Tibial nerve (tissue), 4 donors: ENCODE measurements at regions not wholly inside any gene's neighbourhood (a gene's known extent, or its start where the extent isn't known, plus 50 kb on each side); places are given as distances from the start of the nearest gene placed in this dataset.
"Not testable (repeated sequence)": the region's sequence is repeated elsewhere in the genome, so short reads cannot be mapped to it uniquely, and the experiment has no call there.

Experiments
- DNase-seq, 2 donors: peaks; one replicate each; pipeline ENCODE4 v3.0.0-alpha.2; 2019; ENCODE audit warnings: low spot score in 2 of 2
- H3K27ac ChIP-seq, 4 donors: fragments of 200-600 bp; sonication (generic) in 3 of 4; one replicate each; pipeline ENCODE4 v1.5.1; 2017 to 2019; ENCODE audit warnings: mild to moderate bottlenecking in 1 of 4
- H3K27me3 ChIP-seq, 2 donors: fragments of 200-600 bp; sonication (generic) in 1 of 2; one replicate each; pipeline versions ENCODE4 v1.5.1 to v1.6.0; 2017 to 2019
- H3K36me3 ChIP-seq, 3 donors: fragments of 200-600 bp; sonication (generic); one replicate each; pipeline ENCODE4 v1.5.1; 2018 to 2019
- H3K4me1 ChIP-seq, 4 donors: fragments of 200-600 bp; sonication (generic) in 3 of 4; one replicate each; pipeline ENCODE4 v1.5.1; 2017 to 2019
- H3K4me3 ChIP-seq, 4 donors: fragments of 200-600 bp; sonication (generic) in 3 of 4; one replicate each; pipeline ENCODE4 v1.5.1; 2017 to 2019; ENCODE audit warnings: mild to moderate bottlenecking in 1 of 4, moderate library complexity in 1 of 4
- H3K9me3 ChIP-seq, 4 donors: fragments of 200-600 bp; sonication (generic) in 3 of 4; one replicate each; pipeline ENCODE4 v1.5.1; 2017 to 2019
- CTCF ChIP-seq, 5 experiments: fragments of 200-600 bp in 3 of 5; fragments of 450-650 bp in 2 of 5; sonication (generic) in 3 of 5; IDR thresholded peaks; one replicate each; pipeline ENCODE4 v1.5.1; 2016 to 2019; ENCODE audit warnings: antibody characterized with exemption in 5 of 5, mild to moderate bottlenecking in 3 of 5, moderate library complexity in 2 of 5
- EP300 ChIP-seq, 2 donors: sonication (generic); formaldehyde crosslinking; IDR thresholded peaks; one replicate each; pipeline ENCODE4 v1.6.1; 2017; ENCODE audit warnings: antibody characterized with exemption in 2 of 2, mild to moderate bottlenecking in 1 of 2
- POLR2A ChIP-seq, 2 donors: fragments of 450-650 bp; IDR thresholded peaks; one replicate each; pipeline ENCODE4 v1.6.1; 2017; ENCODE audit warnings: antibody characterized with exemption in 2 of 2, mild to moderate bottlenecking in 2 of 2, moderate library complexity in 2 of 2
- WGBS, 2 donors: methylation state at CpG; one replicate each; pipeline ENCODE4 v1.1.5; 2018; 5-methylcytosine and 5-hydroxymethylcytosine counted together

GRCh38 chr2:121849236-121849635 lies 93.8 kb downstream of the TSN start:
- H3K36me3 ChIP-seq: no peaks in the 10 kb centered on the region
- no peaks in the 10 kb centered on the region for H3K27me3 ChIP-seq
- DNase-seq: no peak
- no peak overlapping the region for H3K27ac ChIP-seq
- H3K9me3 ChIP-seq: no peaks in the 10 kb centered on the region
- no peak overlapping the region for H3K4me3 ChIP-seq
- H3K4me1 ChIP-seq: no peaks in the 10 kb centered on the region
- 67 to 75% methylated on average over 2 of the region's 2 CpGs for WGBS, 2 donors
- TF ChIP-seq POLR2A (IDR thresholded peaks at IDR 0.05) (no peak), CTCF (IDR thresholded peaks at IDR 0.05) (no peak), EP300 (IDR thresholded peaks at IDR 0.05) (no peak)

GRCh38 chr2:121853149-121853548 lies 97.7 kb downstream of the TSN start:
- H3K9me3 ChIP-seq, DNase-seq, H3K36me3 ChIP-seq, H3K4me1 ChIP-seq, H3K27ac ChIP-seq, H3K27me3 ChIP-seq, H3K4me3 ChIP-seq: not testable (repeated sequence)
- WGBS, 2 donors: 87 to 88% methylated on average over 1 of the region's 1 CpG

GRCh38 chr2:121855510-121855909 lies 100.1 kb downstream of the TSN start:
- TF ChIP-seq POLR2A (IDR thresholded peaks at IDR 0.05): no peak
- no peak for TF ChIP-seq EP300 (IDR thresholded peaks at IDR 0.05)
- no peak for TF ChIP-seq CTCF (IDR thresholded peaks at IDR 0.05)
- Histone ChIP-seq H3K4me1 (no peaks in the 10 kb centered on the region), H3K36me3 (no peaks in the 10 kb centered on the region), H3K9me3 (no peaks in the 10 kb centered on the region), H3K4me3 (no peak overlapping the region), H3K27me3 (no peaks in the 10 kb centered on the region), H3K27ac (no peak overlapping the region)
- WGBS, 2 donors: 41 to 46% methylated on average over 4 of the region's 4 CpGs
- no peak for DNase-seq

DNA sequence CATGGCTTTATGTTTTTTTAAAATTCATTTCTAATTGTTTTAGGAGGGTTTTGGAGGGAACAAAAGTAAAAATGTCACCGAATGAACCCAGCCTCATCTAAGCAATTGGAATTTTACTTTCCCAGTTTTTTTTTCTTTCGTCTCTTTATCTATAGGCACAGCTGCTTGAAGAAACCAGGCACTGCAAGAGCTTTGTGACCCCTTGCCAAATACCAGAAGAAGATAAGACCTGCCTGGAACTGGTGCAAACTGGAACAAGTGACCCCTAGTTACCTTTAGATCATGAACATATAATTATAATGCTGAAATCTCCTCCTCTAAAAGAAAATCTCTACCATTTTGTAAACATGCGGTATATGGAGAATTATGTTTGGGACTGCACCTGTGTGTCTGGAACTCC lies 100.9 kb downstream of the TSN start:
- no peak for DNase-seq
- TF ChIP-seq CTCF (IDR thresholded peaks at IDR 0.05) (no peak), POLR2A (IDR thresholded peaks at IDR 0.05) (no peak), EP300 (IDR thresholded peaks at IDR 0.05) (no peak)
- H3K4me3 ChIP-seq: no peak overlapping the region
- 79 to 88% methylated on average over 3 of the region's 3 CpGs for WGBS, 2 donors
- H3K27ac ChIP-seq: no peak overlapping the region
- H3K9me3 ChIP-seq: no peaks in the 10 kb centered on the region
- H3K36me3 ChIP-seq: no peaks in the 10 kb centered on the region
- H3K4me1 ChIP-seq: no peaks in the 10 kb centered on the region
- H3K27me3 ChIP-seq: no peaks in the 10 kb centered on the region

DNA sequence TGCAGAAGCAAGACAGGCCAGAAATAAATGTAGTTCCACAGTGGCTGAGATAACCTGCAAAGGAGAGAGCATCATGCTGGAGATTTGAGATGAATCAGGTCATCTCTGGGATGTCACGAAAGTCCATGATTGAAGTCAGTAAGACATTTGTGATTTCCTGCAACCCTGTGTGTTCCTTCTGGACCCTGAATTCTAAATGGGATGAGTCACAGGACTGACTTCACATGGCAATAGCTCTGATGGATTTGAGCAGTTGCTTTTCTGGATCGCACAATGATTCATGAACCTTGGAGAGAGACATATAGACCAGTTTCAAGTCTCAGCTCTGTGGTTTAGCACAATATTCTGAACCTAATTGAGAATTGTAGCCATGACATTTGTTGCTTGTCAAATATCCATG lies 102.9 kb downstream of the TSN start:
- no peak for DNase-seq
- H3K27ac ChIP-seq: no peak overlapping the region
- no peaks in the 10 kb centered on the region for H3K36me3 ChIP-seq
- H3K27me3 ChIP-seq: no peaks in the 10 kb centered on the region
- 83 to 88% methylated on average over 2 of the region's 2 CpGs for whole genome bisulfite sequencing, 2 donors
- peaks cover 0 to 5% (median 0%) of the 10 kb centered on the region in 4 donors for H3K9me3 ChIP-seq
- TF ChIP-seq CTCF (IDR thresholded peaks at IDR 0.05) (no peak), EP300 (IDR thresholded peaks at IDR 0.05) (no peak), POLR2A (IDR thresholded peaks at IDR 0.05) (no peak)
- H3K4me1 ChIP-seq: no peaks in the 10 kb centered on the region
- H3K4me3 ChIP-seq: no peak overlapping the region

- Histone ChIP-seq H3K9me3 (peaks cover 0 to 10% (median 0%) of the 10 kb centered on the region in 4 donors), H3K36me3 (no peaks in the 10 kb centered on the region), H3K4me1 (no peaks in the 10 kb centered on the region), H3K27ac (no peak overlapping the region), H3K4me3 (no peak overlapping the region), H3K27me3 (no peaks in the 10 kb centered on the region)
- DNase-seq: no peak
- no peak for TF ChIP-seq CTCF (IDR thresholded peaks at IDR 0.05)
- no peak for TF ChIP-seq POLR2A (IDR thresholded peaks at IDR 0.05)
- TF ChIP-seq EP300 (IDR thresholded peaks at IDR 0.05): no peak
- WGBS, 2 donors: 90 to 92% methylated on average over 2 of the region's 2 CpGs
Measured at GRCh38 chr2:121858847-121859246, 103.4 kb downstream of the TSN start.
